Right lobe of liver (tissue), 4 donors: ENCODE measurements at regions not wholly inside any gene's neighbourhood (a gene's known extent, or its start where the extent isn't known, plus 50 kb on each side); places are given as distances from the start of the nearest gene placed in this dataset.

Experiments
- POLR2A ChIP-seq: fragments of 450-650 bp; IDR thresholded peaks from one replicate; pipeline ENCODE4 v1.6.1; 2017; ENCODE audit warnings: antibody characterized with exemption, mild to moderate bottlenecking
- TF ChIP-seq, protein P1 (sequence below), 4 donors: fragments of 200-600 bp in 3 of 4; fragments of 450-650 bp in 1 of 4; IDR thresholded peaks; one replicate each; pipeline versions ENCODE4 v1.5.1 to v1.8.0; 2016 to 2022; ENCODE audit warnings: antibody characterized with exemption in 4 of 4, mild to moderate bottlenecking in 2 of 4
- donor health status: DM: no; HTN: no; CAD: no.
- donor health status: DM: no; HTN: no; CAD: no.
- donor health status: DM: no; HTN: yes; CAD: no.

DNA sequence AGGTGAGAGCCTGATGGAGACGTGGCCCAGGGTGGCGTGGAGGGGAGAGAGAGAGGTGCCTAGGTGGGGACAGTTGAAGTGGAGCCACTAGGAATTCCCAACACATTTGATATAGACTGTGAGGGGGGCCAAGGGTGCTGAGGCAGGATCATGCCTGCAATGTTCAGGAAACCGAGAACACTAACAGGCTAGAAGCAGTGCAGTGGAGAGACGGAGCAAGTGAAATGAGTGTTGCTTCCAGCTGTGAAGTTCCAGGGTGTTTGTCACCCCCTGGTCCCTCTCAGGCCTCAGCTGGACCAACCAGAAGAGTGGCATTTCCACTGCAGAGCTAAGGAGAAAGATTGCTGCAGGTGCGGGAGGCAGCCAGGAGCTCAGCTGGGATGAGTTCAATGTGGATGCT is 127.1 kb downstream of the RIPK4 start:
- TF ChIP-seq, protein P1, sequence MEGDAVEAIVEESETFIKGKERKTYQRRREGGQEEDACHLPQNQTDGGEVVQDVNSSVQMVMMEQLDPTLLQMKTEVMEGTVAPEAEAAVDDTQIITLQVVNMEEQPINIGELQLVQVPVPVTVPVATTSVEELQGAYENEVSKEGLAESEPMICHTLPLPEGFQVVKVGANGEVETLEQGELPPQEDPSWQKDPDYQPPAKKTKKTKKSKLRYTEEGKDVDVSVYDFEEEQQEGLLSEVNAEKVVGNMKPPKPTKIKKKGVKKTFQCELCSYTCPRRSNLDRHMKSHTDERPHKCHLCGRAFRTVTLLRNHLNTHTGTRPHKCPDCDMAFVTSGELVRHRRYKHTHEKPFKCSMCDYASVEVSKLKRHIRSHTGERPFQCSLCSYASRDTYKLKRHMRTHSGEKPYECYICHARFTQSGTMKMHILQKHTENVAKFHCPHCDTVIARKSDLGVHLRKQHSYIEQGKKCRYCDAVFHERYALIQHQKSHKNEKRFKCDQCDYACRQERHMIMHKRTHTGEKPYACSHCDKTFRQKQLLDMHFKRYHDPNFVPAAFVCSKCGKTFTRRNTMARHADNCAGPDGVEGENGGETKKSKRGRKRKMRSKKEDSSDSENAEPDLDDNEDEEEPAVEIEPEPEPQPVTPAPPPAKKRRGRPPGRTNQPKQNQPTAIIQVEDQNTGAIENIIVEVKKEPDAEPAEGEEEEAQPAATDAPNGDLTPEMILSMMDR (IDR thresholded peaks at IDR 0.05), result no peak
- TF ChIP-seq POLR2A, result no peak
